ENCODE measurements at regions not wholly inside any gene's neighbourhood (a gene's known extent, or its start where the extent isn't known, plus 50 kb on each side); places are given as distances from the start of the nearest gene placed in this dataset.

- TF ChIP-seq STAT3 (IDR thresholded peaks at IDR 0.05; ENCODE audit: low read depth, low read length) (no peak), MEF2A (IDR thresholded peaks at IDR 0.05; ENCODE audit: insufficient read depth, low read depth, low read length) (no peak), EZH2 (IDR thresholded peaks at IDR 0.05; ENCODE audit: borderline replicate concordance, control insufficient read depth, low read depth, low read length) (no peak), REST (IDR thresholded peaks at IDR 0.05; ENCODE audit: low read depth, low read length) (no peak), ZBTB40 (IDR thresholded peaks at IDR 0.05; ENCODE audit: borderline replicate concordance) (no peak), BRCA1 (IDR thresholded peaks at IDR 0.05; ENCODE audit: low read depth, low read length) (no peak), YY1 (IDR thresholded peaks at IDR 0.05; ENCODE audit: low read depth, low read length) (no peak)
Measured at GRCh38 chr15:53843166-53843565, 83.7 kb upstream of the WDR72 start (continued).

Data from GM12878 (cell line).